Activated naive CD4-positive, alpha-beta T cell treated with anti-CD3 and anti-CD28 coated beads for 36 hours (primary cell): ENCODE measurements at regions not wholly inside any gene's neighbourhood (a gene's known extent, or its start where the extent isn't known, plus 50 kb on each side); places are given as distances from the start of the nearest gene placed in this dataset.

ENCODE experiments used
- CTCF ChIA-PET: fragments of 350-600 bp; sonication (Branson Sonifier 250); formaldehyde crosslinking; loops from one replicate; lab custom pipeline; 2021; ENCODE audit warnings: antibody characterized with exemption; lab: Charles Lee
- DNase-seq: peaks from one replicate; pipeline ENCODE4 v3.0.0-alpha.2; 2020
- H3K27ac Mint-ChIP-seq: one replicate; pipeline ENCODE4 v1.8.0; 2021; ENCODE audit warnings: mild to moderate bottlenecking, mixed read lengths
- H3K27me3 Mint-ChIP-seq: one replicate; pipeline ENCODE4 v1.8.0; 2021; ENCODE audit warnings: low read depth, mixed read lengths
- H3K36me3 Mint-ChIP-seq: one replicate; pipeline ENCODE4 v1.8.0; 2021; ENCODE audit warnings: low read depth, mixed read lengths
- H3K4me1 Mint-ChIP-seq: one replicate; pipeline ENCODE4 v1.8.0; 2021; ENCODE audit warnings: low read depth, mixed read lengths
- H3K4me3 Mint-ChIP-seq: one replicate; pipeline ENCODE4 v1.8.0; 2021; ENCODE audit warnings: mild to moderate bottlenecking, moderate library complexity, mixed read lengths
- H3K9me3 Mint-ChIP-seq: one replicate; pipeline ENCODE4 v1.8.0; 2021; ENCODE audit warnings: mixed read lengths
- intact Hi-C: fragments of 100-400 bp; cut with micrococcal nuclease; formaldehyde crosslinking; loops from one replicate; pipeline ENCODE4 v1.15.1; 2023

DNA sequence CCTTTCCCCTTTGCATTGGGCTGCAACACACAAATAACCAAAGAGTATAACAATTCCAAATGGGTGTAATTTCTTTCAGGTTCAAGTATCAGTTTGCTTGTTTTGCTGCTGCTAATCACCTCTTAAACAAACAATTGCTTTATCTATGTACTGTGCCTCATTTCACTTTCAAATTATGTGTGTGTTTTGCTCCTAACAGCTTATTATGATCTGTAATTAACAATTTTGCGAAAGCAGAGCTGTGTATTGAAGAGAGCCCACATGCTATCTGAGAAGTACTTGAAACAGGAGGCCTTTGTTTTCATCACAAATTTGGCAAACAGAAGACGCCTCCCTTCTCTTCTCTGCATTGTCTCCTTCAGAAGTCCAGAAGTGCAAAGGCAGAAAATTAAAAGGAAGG, 312.0 kb downstream of the TLE1 start:
- intact Hi-C loops: no loop called here
- no peaks in the 10 kb centered on the region for H3K27me3 Mint-ChIP-seq
- H3K27ac Mint-ChIP-seq: no peak overlapping the region
- CTCF ChIA-PET: no interaction called here
- H3K4me1 Mint-ChIP-seq: no peaks in the 10 kb centered on the region
- no peaks in the 10 kb centered on the region for H3K9me3 Mint-ChIP-seq
- no peaks in the 10 kb centered on the region for H3K36me3 Mint-ChIP-seq
- no peak overlapping the region for H3K4me3 Mint-ChIP-seq
- no peak for DNase-seq

- intact Hi-C loops: no loop called here
- CTCF ChIA-PET: no interaction called here
- DNase-seq: no peak
- H3K27me3 Mint-ChIP-seq: no peaks in the 10 kb centered on the region
- H3K4me3 Mint-ChIP-seq: no peak overlapping the region
- no peaks in the 10 kb centered on the region for H3K4me1 Mint-ChIP-seq
- H3K9me3 Mint-ChIP-seq: no peaks in the 10 kb centered on the region
- no peak overlapping the region for H3K27ac Mint-ChIP-seq
- no peaks in the 10 kb centered on the region for H3K36me3 Mint-ChIP-seq
Measured at GRCh38 chr9:81375187-81376100, 313.9 kb downstream of the TLE1 start.

- H3K27me3 Mint-ChIP-seq: no peaks in the 10 kb centered on the region
- CTCF ChIA-PET: no interaction called here
- intact Hi-C loops: no loop called here
- DNase-seq: no peak
- H3K4me3 Mint-ChIP-seq: no peak overlapping the region
- H3K27ac Mint-ChIP-seq: no peak overlapping the region
- H3K9me3 Mint-ChIP-seq: no peaks in the 10 kb centered on the region
- H3K36me3 Mint-ChIP-seq: no peaks in the 10 kb centered on the region
- H3K4me1 Mint-ChIP-seq: no peaks in the 10 kb centered on the region
Measured at GRCh38 chr9:81374459-81375186, 314.7 kb downstream of the TLE1 start.

DNA sequence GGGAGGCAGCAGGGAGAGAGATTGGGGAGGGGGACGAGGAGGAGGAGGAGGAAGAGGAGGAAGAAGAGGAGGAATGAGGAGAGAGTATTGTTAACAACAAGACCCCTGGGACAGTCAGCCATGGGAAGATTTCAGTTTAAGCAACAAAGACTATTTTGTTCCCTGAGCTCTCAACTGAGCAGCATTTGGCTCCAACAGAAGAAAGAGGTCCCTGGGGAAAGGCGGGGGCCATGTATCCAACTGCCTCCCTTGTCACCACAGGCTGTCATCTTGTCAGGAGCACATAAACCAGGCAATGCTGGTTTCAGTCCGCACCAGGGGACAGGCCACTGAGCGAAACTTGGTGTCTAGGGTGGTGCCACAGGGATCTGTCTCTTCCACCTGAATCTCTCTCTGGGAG, 316.1 kb downstream of the TLE1 start:
- CTCF ChIA-PET: interaction anchor here (0.7 kb wide), 1 partner anchor 91 kb away, joined by 3 read pairs; no protein-coding TSS in a partner anchor
- Mint-ChIP-seq H3K4me3 (no peak overlapping the region), H3K36me3 (no peaks in the 10 kb centered on the region)

GRCh38 chr9:81372628-81373191, 316.6 kb downstream of the TLE1 start:
- Mint-ChIP-seq H3K9me3 (no peaks in the 10 kb centered on the region), H3K4me1 (no peaks in the 10 kb centered on the region), H3K36me3 (no peaks in the 10 kb centered on the region), H3K27ac (no peak overlapping the region), H3K4me3 (no peak overlapping the region), H3K27me3 (no peaks in the 10 kb centered on the region)
- DNase-seq: no peak
- CTCF ChIA-PET: no interaction called here
- intact Hi-C loops: no loop called here

More for the DNA sequence above, 316.1 kb downstream of the TLE1 start:
- Mint-ChIP-seq H3K27ac (no peak overlapping the region), H3K4me1 (no peaks in the 10 kb centered on the region), H3K9me3 (no peaks in the 10 kb centered on the region), H3K27me3 (no peaks in the 10 kb centered on the region)
- intact Hi-C loops: no loop called here
- no peak for DNase-seq

- intact Hi-C loops: no loop called here
- Mint-ChIP-seq H3K27ac (no peak overlapping the region), H3K4me1 (no peaks in the 10 kb centered on the region), H3K36me3 (no peaks in the 10 kb centered on the region), H3K27me3 (no peaks in the 10 kb centered on the region), H3K4me3 (no peak overlapping the region), H3K9me3 (peaks cover 6% of the 10 kb centered on the region)
- CTCF ChIA-PET: no interaction called here
- no peak for DNase-seq
Measured at GRCh38 chr9:81371824-81372223, 317.5 kb downstream of the TLE1 start.

GRCh38 chr9:81370650-81371049, 318.7 kb downstream of the TLE1 start:
- intact Hi-C loops: no loop called here
- Mint-ChIP-seq H3K36me3 (no peaks in the 10 kb centered on the region), H3K27me3 (no peaks in the 10 kb centered on the region), H3K27ac (no peak overlapping the region), H3K4me3 (no peak overlapping the region), H3K9me3 (peaks cover 11% of the 10 kb centered on the region), H3K4me1 (no peaks in the 10 kb centered on the region)
- no peak for DNase-seq
- CTCF ChIA-PET: interaction anchor here (0.6 kb wide), 1 partner anchor 159 kb away, joined by 3 read pairs; no protein-coding TSS in a partner anchor

DNA sequence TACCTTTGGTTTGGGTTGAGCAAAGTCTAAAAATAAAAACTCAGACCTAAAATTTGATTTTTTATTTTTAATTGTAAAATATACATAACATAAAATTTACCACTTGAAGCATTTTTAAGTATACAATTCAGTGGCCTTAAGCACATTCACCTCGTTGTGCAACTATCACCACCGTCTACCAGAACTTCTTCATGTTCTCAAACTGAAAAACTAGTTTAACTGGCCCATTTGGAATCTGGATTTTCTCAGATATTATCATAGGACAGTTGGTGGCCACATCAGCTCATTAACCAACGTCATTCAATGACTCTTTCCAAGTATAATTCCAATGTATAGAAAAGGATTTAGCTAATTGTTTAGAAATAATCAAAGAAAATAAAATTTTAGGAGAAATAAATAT, 319.3 kb downstream of the TLE1 start:
- Mint-ChIP-seq H3K4me1 (no peaks in the 10 kb centered on the region), H3K27me3 (no peaks in the 10 kb centered on the region), H3K27ac (no peak overlapping the region), H3K36me3 (no peaks in the 10 kb centered on the region), H3K4me3 (no peak overlapping the region), H3K9me3 (peaks cover 11% of the 10 kb centered on the region)
- intact Hi-C loops: no loop called here
- CTCF ChIA-PET: interaction anchor here (0.6 kb wide), 1 partner anchor 159 kb away, joined by 3 read pairs; no protein-coding TSS in a partner anchor
- no peak for DNase-seq

GRCh38 chr9:81369121-81369520, 320.2 kb downstream of the TLE1 start:
- no peaks in the 10 kb centered on the region for H3K4me1 Mint-ChIP-seq
- no peaks in the 10 kb centered on the region for H3K36me3 Mint-ChIP-seq
- no peak overlapping the region for H3K27ac Mint-ChIP-seq
- peaks cover 19% of the 10 kb centered on the region for H3K9me3 Mint-ChIP-seq
- H3K27me3 Mint-ChIP-seq: no peaks in the 10 kb centered on the region
- H3K4me3 Mint-ChIP-seq: no peak overlapping the region
- intact Hi-C loops: no loop called here
- no peak for DNase-seq
- CTCF ChIA-PET: no interaction called here

DNA sequence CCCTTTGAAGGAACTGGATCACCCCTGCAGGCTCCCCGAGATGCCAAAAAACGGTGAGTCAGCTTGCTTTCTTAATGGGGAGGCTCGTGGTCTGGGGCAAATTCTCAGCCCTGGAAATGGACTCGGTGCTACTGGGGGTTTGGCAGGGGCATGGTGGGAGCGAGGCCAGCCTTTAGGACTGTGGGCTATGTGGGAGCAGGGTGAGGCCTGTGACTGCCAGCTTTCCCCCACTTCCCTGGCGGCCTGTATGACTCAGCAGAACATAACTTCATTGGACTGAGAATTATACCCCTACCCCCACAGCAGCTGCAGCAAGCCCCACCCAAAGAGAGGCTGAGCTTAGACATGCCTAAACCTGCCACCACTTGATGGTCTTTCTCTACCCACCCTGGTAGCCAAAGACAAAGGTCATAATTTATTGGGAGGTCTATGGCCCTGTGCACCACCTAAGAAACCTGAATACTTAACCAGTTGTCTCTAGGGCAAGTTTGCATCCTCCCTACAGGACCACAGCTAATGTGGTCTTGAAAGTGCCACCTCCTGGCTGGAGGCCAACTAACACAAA, 325.3 kb downstream of the TLE1 start:
- H3K9me3 Mint-ChIP-seq: peaks cover 20% of the 10 kb centered on the region
- no peaks in the 10 kb centered on the region for H3K27me3 Mint-ChIP-seq
- CTCF ChIA-PET: no interaction called here
- H3K4me3 Mint-ChIP-seq: no peak overlapping the region
- H3K27ac Mint-ChIP-seq: no peak overlapping the region
- no peaks in the 10 kb centered on the region for H3K4me1 Mint-ChIP-seq
- DNase-seq: no peak
- H3K36me3 Mint-ChIP-seq: no peaks in the 10 kb centered on the region
- intact Hi-C loops: no loop called here

DNA sequence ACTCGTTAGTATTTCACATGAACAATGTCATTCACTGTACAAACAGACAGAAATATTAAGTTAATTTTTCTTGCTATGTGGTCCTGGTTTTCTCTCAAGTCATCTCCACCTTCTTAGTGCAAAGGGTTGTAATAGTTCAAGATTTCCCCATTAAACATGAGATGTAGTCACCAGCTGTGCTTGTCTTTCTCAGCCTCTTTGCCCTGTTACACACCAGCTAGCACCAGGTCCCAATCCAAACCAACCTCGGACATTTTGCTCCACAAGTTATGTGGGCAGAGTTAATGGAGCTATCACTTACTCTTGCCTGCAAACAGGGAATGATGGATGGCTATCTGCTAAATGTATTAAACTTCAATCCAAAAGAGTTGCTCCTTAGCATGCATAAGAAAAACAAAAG, 328.1 kb downstream of the TLE1 start:
- H3K27me3 Mint-ChIP-seq: no peaks in the 10 kb centered on the region
- H3K9me3 Mint-ChIP-seq: peaks cover 12% of the 10 kb centered on the region
- no peaks in the 10 kb centered on the region for H3K4me1 Mint-ChIP-seq
- intact Hi-C loops: no loop called here
- CTCF ChIA-PET: no interaction called here
- DNase-seq: no peak
- H3K4me3 Mint-ChIP-seq: no peak overlapping the region
- no peak overlapping the region for H3K27ac Mint-ChIP-seq
- no peaks in the 10 kb centered on the region for H3K36me3 Mint-ChIP-seq

DNA sequence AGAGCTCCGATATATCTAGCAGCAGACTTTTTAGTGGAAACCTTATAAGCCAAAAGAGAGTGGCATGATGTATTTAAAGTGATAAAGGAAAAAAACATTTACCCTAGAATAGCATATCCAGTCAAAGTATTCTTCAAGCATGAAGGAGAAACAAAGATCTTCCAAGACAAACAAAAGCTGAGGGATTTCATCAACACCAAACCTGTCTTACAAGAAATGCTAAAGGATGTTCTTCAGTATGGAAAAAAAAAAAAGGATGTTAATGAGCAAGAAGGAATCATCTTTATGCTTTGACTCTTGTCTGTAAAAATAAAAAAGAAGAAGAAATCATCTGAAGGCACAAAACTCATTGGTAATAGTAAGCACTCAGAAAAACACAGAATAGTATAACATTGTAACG, 338.2 kb downstream of the TLE1 start:
- no peaks in the 10 kb centered on the region for H3K27me3 Mint-ChIP-seq
- H3K4me1 Mint-ChIP-seq: no peaks in the 10 kb centered on the region

More for the DNA sequence above, 338.2 kb downstream of the TLE1 start:
- no peak for DNase-seq
- Mint-ChIP-seq H3K9me3 (peaks cover 3% of the 10 kb centered on the region), H3K27ac (no peak overlapping the region), H3K36me3 (no peaks in the 10 kb centered on the region), H3K4me3 (no peak overlapping the region)
- intact Hi-C loops: no loop called here
- CTCF ChIA-PET: no interaction called here
